ENCODE measurements at regions not wholly inside any gene's neighbourhood (a gene's known extent, or its start where the extent isn't known, plus 50 kb on each side); places are given as distances from the start of the nearest gene placed in this dataset.

DNA sequence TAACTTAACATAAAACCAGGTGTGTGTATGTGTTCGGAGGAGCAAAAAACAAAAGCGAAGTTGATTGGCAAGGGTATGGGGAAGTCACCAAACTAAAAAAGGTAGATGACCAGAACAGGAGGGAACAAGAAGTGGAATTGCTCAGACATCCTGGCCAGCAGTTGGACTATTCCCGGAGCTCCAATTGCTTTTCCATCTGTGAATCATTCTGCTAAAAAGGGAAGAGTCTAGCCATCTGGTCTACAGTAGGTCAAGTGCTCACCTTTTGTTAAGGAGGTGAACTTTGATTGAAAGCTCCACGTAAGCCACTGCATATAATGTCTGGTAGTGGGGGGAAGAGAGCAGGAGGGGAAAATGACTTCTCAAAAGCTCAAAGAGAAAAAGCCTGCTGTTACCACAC, 50.0 kb upstream of the BET1 start:
- H3K4me1 ChIP-seq (ENCODE audit: control insufficient read depth, insufficient read depth, low read length) = no peaks in the 10 kb centered on the region
- no peaks in the 10 kb centered on the region for H3K36me3 ChIP-seq (ENCODE audit: control insufficient read depth in 2 of 2, insufficient read depth in 1 of 2, low read length in 2 of 2)
- H3K27ac ChIP-seq (ENCODE audit: extremely low read depth, low read depth, low read length) = no peak overlapping the region
- no peak for TF ChIP-seq ZNF138 (tag by site-specific recombination; IDR thresholded peaks at IDR 0.05; ENCODE audit: borderline replicate concordance)
- TF ChIP-seq SP3 (tag by site-specific recombination; IDR thresholded peaks at IDR 0.05) = no peak
- no peak for TF ChIP-seq ZNF571 (tag by site-specific recombination; IDR thresholded peaks at IDR 0.05)
- TF ChIP-seq ZFP3 (tag by site-specific recombination; IDR thresholded peaks at IDR 0.05; ENCODE audit: low read depth) = no peak
- TF ChIP-seq ZNF768 (tag by site-specific recombination; IDR thresholded peaks at IDR 0.05) = no peak
- TF ChIP-seq, protein P1, sequence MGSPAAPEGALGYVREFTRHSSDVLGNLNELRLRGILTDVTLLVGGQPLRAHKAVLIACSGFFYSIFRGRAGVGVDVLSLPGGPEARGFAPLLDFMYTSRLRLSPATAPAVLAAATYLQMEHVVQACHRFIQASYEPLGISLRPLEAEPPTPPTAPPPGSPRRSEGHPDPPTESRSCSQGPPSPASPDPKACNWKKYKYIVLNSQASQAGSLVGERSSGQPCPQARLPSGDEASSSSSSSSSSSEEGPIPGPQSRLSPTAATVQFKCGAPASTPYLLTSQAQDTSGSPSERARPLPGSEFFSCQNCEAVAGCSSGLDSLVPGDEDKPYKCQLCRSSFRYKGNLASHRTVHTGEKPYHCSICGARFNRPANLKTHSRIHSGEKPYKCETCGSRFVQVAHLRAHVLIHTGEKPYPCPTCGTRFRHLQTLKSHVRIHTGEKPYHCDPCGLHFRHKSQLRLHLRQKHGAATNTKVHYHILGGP (tag by site-specific recombination; IDR thresholded peaks at IDR 0.05) = no peak
- TF ChIP-seq PRDM1 (tag by site-specific recombination; IDR thresholded peaks at IDR 0.05) = no peak
- TF ChIP-seq ZNF404 (tag by site-specific recombination; IDR thresholded peaks at IDR 0.05) = no peak
- no peak for TF ChIP-seq ZNF623 (tag by site-specific recombination; IDR thresholded peaks at IDR 0.05)
- no peak for TF ChIP-seq ZNF626 (tag by site-specific recombination; IDR thresholded peaks at IDR 0.05)
- TF ChIP-seq, protein P2, sequence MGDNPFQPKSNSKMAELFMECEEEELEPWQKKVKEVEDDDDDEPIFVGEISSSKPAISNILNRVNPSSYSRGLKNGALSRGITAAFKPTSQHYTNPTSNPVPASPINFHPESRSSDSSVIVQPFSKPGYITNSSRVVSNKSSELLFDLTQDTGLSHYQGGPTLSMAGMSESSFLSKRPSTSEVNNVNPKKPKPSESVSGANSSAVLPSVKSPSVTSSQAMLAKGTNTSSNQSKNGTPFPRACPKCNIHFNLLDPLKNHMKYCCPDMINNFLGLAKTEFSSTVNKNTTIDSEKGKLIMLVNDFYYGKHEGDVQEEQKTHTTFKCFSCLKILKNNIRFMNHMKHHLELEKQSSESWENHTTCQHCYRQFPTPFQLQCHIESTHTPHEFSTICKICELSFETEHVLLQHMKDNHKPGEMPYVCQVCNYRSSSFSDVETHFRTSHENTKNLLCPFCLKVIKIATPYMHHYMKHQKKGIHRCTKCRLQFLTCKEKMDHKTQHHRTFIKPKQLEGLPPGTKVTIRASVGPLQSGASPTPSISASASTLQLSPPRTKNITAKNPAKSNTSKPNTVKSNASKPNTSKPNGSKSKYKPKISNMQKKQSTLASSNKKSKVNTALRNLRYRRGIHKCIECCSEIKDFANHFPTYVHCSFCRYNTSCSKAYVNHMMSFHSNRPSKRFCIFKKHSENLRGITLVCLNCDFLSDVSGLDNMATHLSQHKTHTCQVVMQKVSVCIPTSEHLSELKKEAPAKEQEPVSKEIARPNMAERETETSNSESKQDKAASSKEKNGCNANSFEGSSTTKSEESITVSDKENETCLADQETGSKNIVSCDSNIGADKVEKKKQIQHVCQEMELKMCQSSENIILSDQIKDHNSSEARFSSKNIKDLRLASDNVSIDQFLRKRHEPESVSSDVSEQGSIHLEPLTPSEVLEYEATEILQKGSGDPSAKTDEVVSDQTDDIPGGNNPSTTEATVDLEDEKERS (tag by site-specific recombination; IDR thresholded peaks at IDR 0.05) = no peak
- TF ChIP-seq, protein P3, sequence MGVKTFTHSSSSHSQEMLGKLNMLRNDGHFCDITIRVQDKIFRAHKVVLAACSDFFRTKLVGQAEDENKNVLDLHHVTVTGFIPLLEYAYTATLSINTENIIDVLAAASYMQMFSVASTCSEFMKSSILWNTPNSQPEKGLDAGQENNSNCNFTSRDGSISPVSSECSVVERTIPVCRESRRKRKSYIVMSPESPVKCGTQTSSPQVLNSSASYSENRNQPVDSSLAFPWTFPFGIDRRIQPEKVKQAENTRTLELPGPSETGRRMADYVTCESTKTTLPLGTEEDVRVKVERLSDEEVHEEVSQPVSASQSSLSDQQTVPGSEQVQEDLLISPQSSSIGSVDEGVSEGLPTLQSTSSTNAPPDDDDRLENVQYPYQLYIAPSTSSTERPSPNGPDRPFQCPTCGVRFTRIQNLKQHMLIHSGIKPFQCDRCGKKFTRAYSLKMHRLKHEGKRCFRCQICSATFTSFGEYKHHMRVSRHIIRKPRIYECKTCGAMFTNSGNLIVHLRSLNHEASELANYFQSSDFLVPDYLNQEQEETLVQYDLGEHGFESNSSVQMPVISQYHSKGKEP (tag by site-specific recombination; IDR thresholded peaks at IDR 0.05) = no peak
- no peak for TF ChIP-seq ZNF155 (tag by site-specific recombination; IDR thresholded peaks at IDR 0.05)
- TF ChIP-seq ZNF2 (tag by site-specific recombination; IDR thresholded peaks at IDR 0.05) = no peak
- TF ChIP-seq TCF7L2 (IDR thresholded peaks at IDR 0.05; ENCODE audit: borderline replicate concordance, low read depth, low read length) = no peak
- no peak for TF ChIP-seq GLI2 (tag by site-specific recombination; IDR thresholded peaks at IDR 0.05; ENCODE audit: borderline replicate concordance, low read depth)
- TF ChIP-seq HOXD13 (CRISPR knock-in tag; IDR thresholded peaks at IDR 0.05; ENCODE audit: borderline replicate concordance) = no peak
- TF ChIP-seq ZNF561 (tag by site-specific recombination; IDR thresholded peaks at IDR 0.05; ENCODE audit: borderline replicate concordance) = no peak
- H3K9me3 ChIP-seq (ENCODE audit: control insufficient read depth, insufficient read depth, low read depth, low read length) = no peaks in the 10 kb centered on the region
- ChIA-PET CTCF (no interaction called here), POLR2A (no interaction called here)
- no peak overlapping the region for H3K4me3 ChIP-seq (ENCODE audit: low read depth, low read length)

DNA sequence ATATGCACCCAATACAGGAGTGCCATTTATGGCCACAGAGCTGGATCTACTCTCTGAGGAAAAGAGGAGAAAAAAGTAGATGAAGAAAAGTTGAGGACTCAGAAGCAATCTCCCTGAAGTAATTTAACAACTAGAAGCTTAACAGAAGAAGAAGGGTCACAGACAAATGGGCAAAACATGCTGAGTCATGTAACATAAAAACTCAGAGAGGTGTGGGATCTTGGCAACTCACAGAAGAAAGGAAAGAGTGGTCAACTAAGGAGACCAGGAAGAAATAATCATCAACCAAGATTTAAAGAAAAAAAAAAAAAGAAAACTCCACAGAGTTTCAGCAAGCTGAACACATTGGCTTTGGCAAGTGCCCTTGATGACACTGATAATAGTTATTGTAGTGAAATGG, 51.8 kb upstream of the BET1 start:
- ChIA-PET CTCF (interaction anchor here (0.6 to 1.6 kb wide), 3 partner anchors 11 to 1067 kb away, joined by 3 to 4 read pairs (median 3); no protein-coding TSS in a partner anchor), POLR2A (no interaction called here)
- no peaks in the 10 kb centered on the region for H3K9me3 ChIP-seq (ENCODE audit: control insufficient read depth, insufficient read depth, low read depth, low read length)
- no peak overlapping the region for H3K4me3 ChIP-seq (ENCODE audit: low read depth, low read length)
- no peaks in the 10 kb centered on the region for H3K4me1 ChIP-seq (ENCODE audit: control insufficient read depth, insufficient read depth, low read length)
- H3K36me3 ChIP-seq (ENCODE audit: control insufficient read depth in 2 of 2, insufficient read depth in 1 of 2, low read length in 2 of 2) = no peaks in the 10 kb centered on the region
- no peak overlapping the region for H3K27ac ChIP-seq (ENCODE audit: extremely low read depth, low read depth, low read length)
- TF ChIP-seq ZNF654 (tag by site-specific recombination; IDR thresholded peaks at IDR 0.05; ENCODE audit: low read depth) (no peak), TRIM28 (IDR thresholded peaks at IDR 0.05; ENCODE audit: borderline replicate concordance, low read length) (no peak), ZNF169 (tag by site-specific recombination; IDR thresholded peaks at IDR 0.05) (no peak), ZNF114 (tag by site-specific recombination; IDR thresholded peaks at IDR 0.05) (no peak)
- TF ChIP-seq, protein P4, sequence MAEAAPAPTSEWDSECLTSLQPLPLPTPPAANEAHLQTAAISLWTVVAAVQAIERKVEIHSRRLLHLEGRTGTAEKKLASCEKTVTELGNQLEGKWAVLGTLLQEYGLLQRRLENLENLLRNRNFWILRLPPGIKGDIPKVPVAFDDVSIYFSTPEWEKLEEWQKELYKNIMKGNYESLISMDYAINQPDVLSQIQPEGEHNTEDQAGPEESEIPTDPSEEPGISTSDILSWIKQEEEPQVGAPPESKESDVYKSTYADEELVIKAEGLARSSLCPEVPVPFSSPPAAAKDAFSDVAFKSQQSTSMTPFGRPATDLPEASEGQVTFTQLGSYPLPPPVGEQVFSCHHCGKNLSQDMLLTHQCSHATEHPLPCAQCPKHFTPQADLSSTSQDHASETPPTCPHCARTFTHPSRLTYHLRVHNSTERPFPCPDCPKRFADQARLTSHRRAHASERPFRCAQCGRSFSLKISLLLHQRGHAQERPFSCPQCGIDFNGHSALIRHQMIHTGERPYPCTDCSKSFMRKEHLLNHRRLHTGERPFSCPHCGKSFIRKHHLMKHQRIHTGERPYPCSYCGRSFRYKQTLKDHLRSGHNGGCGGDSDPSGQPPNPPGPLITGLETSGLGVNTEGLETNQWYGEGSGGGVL (tag by site-specific recombination; IDR thresholded peaks at IDR 0.05) = no peak
- TF ChIP-seq, protein P5, sequence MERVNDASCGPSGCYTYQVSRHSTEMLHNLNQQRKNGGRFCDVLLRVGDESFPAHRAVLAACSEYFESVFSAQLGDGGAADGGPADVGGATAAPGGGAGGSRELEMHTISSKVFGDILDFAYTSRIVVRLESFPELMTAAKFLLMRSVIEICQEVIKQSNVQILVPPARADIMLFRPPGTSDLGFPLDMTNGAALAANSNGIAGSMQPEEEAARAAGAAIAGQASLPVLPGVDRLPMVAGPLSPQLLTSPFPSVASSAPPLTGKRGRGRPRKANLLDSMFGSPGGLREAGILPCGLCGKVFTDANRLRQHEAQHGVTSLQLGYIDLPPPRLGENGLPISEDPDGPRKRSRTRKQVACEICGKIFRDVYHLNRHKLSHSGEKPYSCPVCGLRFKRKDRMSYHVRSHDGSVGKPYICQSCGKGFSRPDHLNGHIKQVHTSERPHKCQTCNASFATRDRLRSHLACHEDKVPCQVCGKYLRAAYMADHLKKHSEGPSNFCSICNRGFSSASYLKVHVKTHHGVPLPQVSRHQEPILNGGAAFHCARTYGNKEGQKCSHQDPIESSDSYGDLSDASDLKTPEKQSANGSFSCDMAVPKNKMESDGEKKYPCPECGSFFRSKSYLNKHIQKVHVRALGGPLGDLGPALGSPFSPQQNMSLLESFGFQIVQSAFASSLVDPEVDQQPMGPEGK (tag by site-specific recombination; IDR thresholded peaks at IDR 0.05) = no peak
- TF ChIP-seq, protein P6, sequence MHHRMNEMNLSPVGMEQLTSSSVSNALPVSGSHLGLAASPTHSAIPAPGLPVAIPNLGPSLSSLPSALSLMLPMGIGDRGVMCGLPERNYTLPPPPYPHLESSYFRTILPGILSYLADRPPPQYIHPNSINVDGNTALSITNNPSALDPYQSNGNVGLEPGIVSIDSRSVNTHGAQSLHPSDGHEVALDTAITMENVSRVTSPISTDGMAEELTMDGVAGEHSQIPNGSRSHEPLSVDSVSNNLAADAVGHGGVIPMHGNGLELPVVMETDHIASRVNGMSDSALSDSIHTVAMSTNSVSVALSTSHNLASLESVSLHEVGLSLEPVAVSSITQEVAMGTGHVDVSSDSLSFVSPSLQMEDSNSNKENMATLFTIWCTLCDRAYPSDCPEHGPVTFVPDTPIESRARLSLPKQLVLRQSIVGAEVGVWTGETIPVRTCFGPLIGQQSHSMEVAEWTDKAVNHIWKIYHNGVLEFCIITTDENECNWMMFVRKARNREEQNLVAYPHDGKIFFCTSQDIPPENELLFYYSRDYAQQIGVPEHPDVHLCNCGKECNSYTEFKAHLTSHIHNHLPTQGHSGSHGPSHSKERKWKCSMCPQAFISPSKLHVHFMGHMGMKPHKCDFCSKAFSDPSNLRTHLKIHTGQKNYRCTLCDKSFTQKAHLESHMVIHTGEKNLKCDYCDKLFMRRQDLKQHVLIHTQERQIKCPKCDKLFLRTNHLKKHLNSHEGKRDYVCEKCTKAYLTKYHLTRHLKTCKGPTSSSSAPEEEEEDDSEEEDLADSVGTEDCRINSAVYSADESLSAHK (tag by site-specific recombination; IDR thresholded peaks at IDR 0.05) = no peak
